ENCODE measurements at regions not wholly inside any gene's neighbourhood (a gene's known extent, or its start where the extent isn't known, plus 50 kb on each side); places are given as distances from the start of the nearest gene placed in this dataset.

GRCh38 chr3:106139826-106140225 lies 271.0 kb upstream of the CBLB start:
- Mint-ChIP-seq H3K4me1 (peaks cover 14% of the 10 kb centered on the region), H3K4me3 (no peak overlapping the region), H3K27me3 (ENCODE audit: insufficient read depth, low read depth, poor library complexity) (no peaks in the 10 kb centered on the region), H3K36me3 (ENCODE audit: low read depth) (peaks cover 6% of the 10 kb centered on the region; the same call in 2 of the 3 replicates), H3K27ac (no peak overlapping the region), H3K9me3 (peaks cover 6% of the 10 kb centered on the region; the same call in 1 of the 3 replicates)
- Histone ChIP-seq H4K20me1 (replicated peaks; ENCODE audit: insufficient read depth) (no peaks in the 10 kb centered on the region), H3K27me3 (ENCODE audit: insufficient read depth) (no peaks in the 10 kb centered on the region), H3K27ac (ENCODE audit: low read depth) (no peak overlapping the region), H3K36me3 (ENCODE audit: insufficient read depth) (no peaks in the 10 kb centered on the region), H3K79me2 (replicated peaks; ENCODE audit: insufficient read depth) (no peaks in the 10 kb centered on the region), H2AFZ (no peak overlapping the region), H3K9me2 (ENCODE audit: insufficient read depth) (no peaks in the 10 kb centered on the region; the same call in 1 of the 2 replicates), H3K4me3 (no peak overlapping the region), H3K4me1 (ENCODE audit: insufficient read depth) (no peaks in the 10 kb centered on the region), H3F3A (replicated peaks; ENCODE audit: low read depth) (no peaks in the 10 kb centered on the region), H3K4me2 (no peak overlapping the region)
- no peak for DNase-seq (ENCODE audit: low spot score)
- TF ChIP-seq POLR2AphosphoS5 (IDR thresholded peaks at IDR 0.05; ENCODE audit: low read depth) (no peak), ZNF331 (CRISPR knock-in tag; IDR thresholded peaks at IDR 0.05; ENCODE audit: low read depth) (no peak), CREB1 (CRISPR knock-in tag; IDR thresholded peaks at IDR 0.05; ENCODE audit: low read depth) (no peak), JUNB (IDR thresholded peaks at IDR 0.05; ENCODE audit: unreplicated experiment) (no peak), EZH2 (IDR thresholded peaks at IDR 0.05; ENCODE audit: low read depth, unreplicated experiment) (no peak), NANOG (IDR thresholded peaks at IDR 0.05; ENCODE audit: borderline replicate concordance) (no peak), ZNF114 (CRISPR knock-in tag; IDR thresholded peaks at IDR 0.05) (no peak), STAT1 (IDR thresholded peaks at IDR 0.05; ENCODE audit: unreplicated experiment) (no peak), EZH2phosphoT487 (IDR thresholded peaks at IDR 0.05; ENCODE audit: unreplicated experiment) (no peak)
- TF ChIP-seq, protein P1, sequence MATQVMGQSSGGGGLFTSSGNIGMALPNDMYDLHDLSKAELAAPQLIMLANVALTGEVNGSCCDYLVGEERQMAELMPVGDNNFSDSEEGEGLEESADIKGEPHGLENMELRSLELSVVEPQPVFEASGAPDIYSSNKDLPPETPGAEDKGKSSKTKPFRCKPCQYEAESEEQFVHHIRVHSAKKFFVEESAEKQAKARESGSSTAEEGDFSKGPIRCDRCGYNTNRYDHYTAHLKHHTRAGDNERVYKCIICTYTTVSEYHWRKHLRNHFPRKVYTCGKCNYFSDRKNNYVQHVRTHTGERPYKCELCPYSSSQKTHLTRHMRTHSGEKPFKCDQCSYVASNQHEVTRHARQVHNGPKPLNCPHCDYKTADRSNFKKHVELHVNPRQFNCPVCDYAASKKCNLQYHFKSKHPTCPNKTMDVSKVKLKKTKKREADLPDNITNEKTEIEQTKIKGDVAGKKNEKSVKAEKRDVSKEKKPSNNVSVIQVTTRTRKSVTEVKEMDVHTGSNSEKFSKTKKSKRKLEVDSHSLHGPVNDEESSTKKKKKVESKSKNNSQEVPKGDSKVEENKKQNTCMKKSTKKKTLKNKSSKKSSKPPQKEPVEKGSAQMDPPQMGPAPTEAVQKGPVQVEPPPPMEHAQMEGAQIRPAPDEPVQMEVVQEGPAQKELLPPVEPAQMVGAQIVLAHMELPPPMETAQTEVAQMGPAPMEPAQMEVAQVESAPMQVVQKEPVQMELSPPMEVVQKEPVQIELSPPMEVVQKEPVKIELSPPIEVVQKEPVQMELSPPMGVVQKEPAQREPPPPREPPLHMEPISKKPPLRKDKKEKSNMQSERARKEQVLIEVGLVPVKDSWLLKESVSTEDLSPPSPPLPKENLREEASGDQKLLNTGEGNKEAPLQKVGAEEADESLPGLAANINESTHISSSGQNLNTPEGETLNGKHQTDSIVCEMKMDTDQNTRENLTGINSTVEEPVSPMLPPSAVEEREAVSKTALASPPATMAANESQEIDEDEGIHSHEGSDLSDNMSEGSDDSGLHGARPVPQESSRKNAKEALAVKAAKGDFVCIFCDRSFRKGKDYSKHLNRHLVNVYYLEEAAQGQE (IDR thresholded peaks at IDR 0.05; ENCODE audit: unreplicated experiment): no peak
- TF ChIP-seq, protein P2, sequence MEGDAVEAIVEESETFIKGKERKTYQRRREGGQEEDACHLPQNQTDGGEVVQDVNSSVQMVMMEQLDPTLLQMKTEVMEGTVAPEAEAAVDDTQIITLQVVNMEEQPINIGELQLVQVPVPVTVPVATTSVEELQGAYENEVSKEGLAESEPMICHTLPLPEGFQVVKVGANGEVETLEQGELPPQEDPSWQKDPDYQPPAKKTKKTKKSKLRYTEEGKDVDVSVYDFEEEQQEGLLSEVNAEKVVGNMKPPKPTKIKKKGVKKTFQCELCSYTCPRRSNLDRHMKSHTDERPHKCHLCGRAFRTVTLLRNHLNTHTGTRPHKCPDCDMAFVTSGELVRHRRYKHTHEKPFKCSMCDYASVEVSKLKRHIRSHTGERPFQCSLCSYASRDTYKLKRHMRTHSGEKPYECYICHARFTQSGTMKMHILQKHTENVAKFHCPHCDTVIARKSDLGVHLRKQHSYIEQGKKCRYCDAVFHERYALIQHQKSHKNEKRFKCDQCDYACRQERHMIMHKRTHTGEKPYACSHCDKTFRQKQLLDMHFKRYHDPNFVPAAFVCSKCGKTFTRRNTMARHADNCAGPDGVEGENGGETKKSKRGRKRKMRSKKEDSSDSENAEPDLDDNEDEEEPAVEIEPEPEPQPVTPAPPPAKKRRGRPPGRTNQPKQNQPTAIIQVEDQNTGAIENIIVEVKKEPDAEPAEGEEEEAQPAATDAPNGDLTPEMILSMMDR (conservative IDR thresholded peaks at IDR 0.05; ENCODE audit: low read depth in 2 of 2): no peak
- TF ChIP-seq, protein P3, sequence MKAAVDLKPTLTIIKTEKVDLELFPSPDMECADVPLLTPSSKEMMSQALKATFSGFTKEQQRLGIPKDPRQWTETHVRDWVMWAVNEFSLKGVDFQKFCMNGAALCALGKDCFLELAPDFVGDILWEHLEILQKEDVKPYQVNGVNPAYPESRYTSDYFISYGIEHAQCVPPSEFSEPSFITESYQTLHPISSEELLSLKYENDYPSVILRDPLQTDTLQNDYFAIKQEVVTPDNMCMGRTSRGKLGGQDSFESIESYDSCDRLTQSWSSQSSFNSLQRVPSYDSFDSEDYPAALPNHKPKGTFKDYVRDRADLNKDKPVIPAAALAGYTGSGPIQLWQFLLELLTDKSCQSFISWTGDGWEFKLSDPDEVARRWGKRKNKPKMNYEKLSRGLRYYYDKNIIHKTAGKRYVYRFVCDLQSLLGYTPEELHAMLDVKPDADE (IDR thresholded peaks at IDR 0.05): no peak
- TF ChIP-seq, protein P4, sequence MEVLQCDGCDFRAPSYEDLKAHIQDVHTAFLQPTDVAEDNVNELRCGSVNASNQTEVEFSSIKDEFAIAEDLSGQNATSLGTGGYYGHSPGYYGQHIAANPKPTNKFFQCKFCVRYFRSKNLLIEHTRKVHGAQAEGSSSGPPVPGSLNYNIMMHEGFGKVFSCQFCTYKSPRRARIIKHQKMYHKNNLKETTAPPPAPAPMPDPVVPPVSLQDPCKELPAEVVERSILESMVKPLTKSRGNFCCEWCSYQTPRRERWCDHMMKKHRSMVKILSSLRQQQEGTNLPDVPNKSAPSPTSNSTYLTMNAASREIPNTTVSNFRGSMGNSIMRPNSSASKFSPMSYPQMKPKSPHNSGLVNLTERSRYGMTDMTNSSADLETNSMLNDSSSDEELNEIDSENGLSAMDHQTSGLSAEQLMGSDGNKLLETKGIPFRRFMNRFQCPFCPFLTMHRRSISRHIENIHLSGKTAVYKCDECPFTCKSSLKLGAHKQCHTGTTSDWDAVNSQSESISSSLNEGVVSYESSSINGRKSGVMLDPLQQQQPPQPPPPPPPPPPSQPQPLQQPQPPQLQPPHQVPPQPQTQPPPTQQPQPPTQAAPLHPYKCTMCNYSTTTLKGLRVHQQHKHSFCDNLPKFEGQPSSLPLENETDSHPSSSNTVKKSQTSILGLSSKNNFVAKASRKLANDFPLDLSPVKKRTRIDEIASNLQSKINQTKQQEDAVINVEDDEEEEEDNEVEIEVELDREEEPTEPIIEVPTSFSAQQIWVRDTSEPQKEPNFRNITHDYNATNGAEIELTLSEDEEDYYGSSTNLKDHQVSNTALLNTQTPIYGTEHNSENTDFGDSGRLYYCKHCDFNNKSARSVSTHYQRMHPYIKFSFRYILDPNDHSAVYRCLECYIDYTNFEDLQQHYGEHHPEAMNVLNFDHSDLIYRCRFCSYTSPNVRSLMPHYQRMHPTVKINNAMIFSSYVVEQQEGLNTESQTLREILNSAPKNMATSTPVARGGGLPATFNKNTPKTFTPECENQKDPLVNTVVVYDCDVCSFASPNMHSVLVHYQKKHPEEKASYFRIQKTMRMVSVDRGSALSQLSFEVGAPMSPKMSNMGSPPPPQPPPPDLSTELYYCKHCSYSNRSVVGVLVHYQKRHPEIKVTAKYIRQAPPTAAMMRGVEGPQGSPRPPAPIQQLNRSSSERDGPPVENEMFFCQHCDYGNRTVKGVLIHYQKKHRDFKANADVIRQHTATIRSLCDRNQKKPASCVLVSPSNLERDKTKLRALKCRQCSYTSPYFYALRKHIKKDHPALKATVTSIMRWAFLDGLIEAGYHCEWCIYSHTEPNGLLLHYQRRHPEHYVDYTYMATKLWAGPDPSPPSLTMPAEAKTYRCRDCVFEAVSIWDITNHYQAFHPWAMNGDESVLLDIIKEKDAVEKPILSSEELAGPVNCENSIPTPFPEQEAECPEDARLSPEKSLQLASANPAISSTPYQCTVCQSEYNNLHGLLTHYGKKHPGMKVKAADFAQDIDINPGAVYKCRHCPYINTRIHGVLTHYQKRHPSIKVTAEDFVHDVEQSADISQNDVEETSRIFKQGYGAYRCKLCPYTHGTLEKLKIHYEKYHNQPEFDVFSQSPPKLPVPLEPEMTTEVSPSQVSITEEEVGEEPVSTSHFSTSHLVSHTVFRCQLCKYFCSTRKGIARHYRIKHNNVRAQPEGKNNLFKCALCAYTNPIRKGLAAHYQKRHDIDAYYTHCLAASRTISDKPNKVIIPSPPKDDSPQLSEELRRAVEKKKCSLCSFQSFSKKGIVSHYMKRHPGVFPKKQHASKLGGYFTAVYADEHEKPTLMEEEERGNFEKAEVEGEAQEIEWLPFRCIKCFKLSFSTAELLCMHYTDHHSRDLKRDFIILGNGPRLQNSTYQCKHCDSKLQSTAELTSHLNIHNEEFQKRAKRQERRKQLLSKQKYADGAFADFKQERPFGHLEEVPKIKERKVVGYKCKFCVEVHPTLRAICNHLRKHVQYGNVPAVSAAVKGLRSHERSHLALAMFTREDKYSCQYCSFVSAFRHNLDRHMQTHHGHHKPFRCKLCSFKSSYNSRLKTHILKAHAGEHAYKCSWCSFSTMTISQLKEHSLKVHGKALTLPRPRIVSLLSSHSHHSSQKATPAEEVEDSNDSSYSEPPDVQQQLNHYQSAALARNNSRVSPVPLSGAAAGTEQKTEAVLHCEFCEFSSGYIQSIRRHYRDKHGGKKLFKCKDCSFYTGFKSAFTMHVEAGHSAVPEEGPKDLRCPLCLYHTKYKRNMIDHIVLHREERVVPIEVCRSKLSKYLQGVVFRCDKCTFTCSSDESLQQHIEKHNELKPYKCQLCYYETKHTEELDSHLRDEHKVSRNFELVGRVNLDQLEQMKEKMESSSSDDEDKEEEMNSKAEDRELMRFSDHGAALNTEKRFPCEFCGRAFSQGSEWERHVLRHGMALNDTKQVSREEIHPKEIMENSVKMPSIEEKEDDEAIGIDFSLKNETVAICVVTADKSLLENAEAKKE (CRISPR knock-in tag; IDR thresholded peaks at IDR 0.05): no peak
- no peak for ATAC-seq

All from GM23338 (cell line).